ENCODE measurements at regions not wholly inside any gene's neighbourhood (a gene's known extent, or its start where the extent isn't known, plus 50 kb on each side); places are given as distances from the start of the nearest gene placed in this dataset.

DNA sequence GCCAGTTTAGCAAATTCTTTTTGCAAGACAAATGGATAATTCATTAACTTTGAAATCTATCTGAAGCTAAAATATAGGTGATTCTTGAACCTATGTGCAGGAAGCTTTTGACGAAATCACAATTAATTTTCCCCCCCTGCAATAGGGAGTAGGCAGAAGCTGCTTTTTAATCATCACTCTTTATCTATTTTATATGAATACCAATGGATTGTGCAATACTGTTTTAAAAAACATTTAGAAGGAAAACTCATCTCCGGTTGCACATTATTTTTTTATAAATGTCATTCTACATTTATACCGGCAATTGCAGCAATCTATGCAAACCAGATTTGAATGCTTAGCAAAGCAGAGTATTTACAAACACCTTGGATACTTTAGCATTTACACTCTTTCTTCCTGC is 121.1 kb upstream of the TMCO5A start:
- TF ChIP-seq, protein P1, sequence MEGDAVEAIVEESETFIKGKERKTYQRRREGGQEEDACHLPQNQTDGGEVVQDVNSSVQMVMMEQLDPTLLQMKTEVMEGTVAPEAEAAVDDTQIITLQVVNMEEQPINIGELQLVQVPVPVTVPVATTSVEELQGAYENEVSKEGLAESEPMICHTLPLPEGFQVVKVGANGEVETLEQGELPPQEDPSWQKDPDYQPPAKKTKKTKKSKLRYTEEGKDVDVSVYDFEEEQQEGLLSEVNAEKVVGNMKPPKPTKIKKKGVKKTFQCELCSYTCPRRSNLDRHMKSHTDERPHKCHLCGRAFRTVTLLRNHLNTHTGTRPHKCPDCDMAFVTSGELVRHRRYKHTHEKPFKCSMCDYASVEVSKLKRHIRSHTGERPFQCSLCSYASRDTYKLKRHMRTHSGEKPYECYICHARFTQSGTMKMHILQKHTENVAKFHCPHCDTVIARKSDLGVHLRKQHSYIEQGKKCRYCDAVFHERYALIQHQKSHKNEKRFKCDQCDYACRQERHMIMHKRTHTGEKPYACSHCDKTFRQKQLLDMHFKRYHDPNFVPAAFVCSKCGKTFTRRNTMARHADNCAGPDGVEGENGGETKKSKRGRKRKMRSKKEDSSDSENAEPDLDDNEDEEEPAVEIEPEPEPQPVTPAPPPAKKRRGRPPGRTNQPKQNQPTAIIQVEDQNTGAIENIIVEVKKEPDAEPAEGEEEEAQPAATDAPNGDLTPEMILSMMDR (IDR thresholded peaks at IDR 0.05; ENCODE audit: low read depth, low read length, poor library complexity, severe bottlenecking) = no peak
- TF ChIP-seq EZH2phosphoT487 (IDR thresholded peaks at IDR 0.05; ENCODE audit: borderline replicate concordance, low read length) = no peak
